Hepatocyte (in vitro differentiated cells): ENCODE measurements at regions not wholly inside any gene's neighbourhood (a gene's known extent, or its start where the extent isn't known, plus 50 kb on each side); places are given as distances from the start of the nearest gene placed in this dataset.

Source experiments
- CTCF ChIP-seq: fragments of 200-600 bp; sonication (generic); IDR thresholded peaks from 2 replicates; pipeline ENCODE4 v1.5.1; 2016; ENCODE audit warnings: antibody characterized with exemption, mild to moderate bottlenecking; ENCODE audit not compliant: poor library complexity
- EZH2phosphoT487 ChIP-seq: fragments of 200-600 bp; sonication (generic); IDR thresholded peaks from one replicate; pipeline ENCODE4 v1.6.1; 2018; ENCODE audit warnings: antibody characterized with exemption, mild to moderate bottlenecking, low read depth, moderate library complexity; ENCODE audit not compliant: unreplicated experiment, severe bottlenecking

GRCh38 chr3:194983620-194984019 lies 287.3 kb downstream of the XXYLT1 start:
- TF ChIP-seq CTCF (no peak), EZH2phosphoT487 (no peak)
